Caki2 (cell line): ENCODE measurements at regions not wholly inside any gene's neighbourhood (a gene's known extent, or its start where the extent isn't known, plus 50 kb on each side); places are given as distances from the start of the nearest gene placed in this dataset.
"Not testable (repeated sequence)": the region's sequence is repeated elsewhere in the genome, so short reads cannot be mapped to it uniquely, and the experiment has no call there.

Experiments
- DNase-seq: peaks from one replicate; pipeline ENCODE4 v3.0.0-alpha.2; 2015; ENCODE audit warnings: low read depth
- in situ Hi-C: cut with HindIII; loops from 2 replicates; pipeline ENCODE4 v1.10.0; 2016; ENCODE audit warnings: low sequenced_read_pairs, low pct_unique_long_range_greater_than_20kb, mixed read lengths

DNA sequence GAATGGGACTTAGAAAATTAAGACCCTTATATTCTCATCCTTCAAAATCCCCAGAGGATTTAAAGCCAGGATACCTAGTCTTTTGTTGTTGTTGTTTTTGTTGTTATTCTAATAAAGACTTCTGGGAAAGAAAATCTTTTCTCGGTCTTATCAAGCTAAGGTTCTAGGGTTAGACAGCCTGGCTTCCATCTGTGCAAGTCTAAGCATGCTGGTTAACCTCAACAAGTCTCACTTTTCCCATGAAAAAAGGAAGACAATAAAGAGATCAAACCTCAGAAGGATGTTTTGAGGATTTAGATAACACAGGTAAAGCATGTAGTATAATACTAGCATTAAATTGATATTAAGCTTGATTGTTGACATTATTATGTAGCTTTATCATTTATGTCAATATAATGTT is 486.4 kb upstream of the SOX9 start:
- in situ Hi-C loops = no loop called here

DNA sequence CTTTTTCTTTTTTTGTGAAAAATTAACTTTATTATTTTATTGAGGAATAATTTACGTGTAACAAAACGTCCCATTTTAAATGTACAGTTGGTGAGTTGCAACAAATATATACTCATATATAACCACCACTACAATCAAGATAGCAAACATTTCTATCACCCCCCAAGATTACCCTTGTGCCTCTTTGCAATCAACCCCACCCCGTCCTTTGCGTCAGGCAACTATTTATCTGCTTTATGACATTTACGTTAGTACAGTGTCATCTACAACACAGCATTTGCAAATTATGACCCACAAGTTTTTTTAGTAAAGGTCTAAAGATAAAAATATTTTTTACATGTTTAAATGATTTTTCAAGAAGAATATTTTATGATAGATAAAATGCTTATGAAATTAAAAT is 485.6 kb upstream of the SOX9 start:
- DNase-seq = no peak
- in situ Hi-C loops = no loop called here

More for the DNA sequence above, 486.4 kb upstream of the SOX9 start:
- no peak for DNase-seq

DNA sequence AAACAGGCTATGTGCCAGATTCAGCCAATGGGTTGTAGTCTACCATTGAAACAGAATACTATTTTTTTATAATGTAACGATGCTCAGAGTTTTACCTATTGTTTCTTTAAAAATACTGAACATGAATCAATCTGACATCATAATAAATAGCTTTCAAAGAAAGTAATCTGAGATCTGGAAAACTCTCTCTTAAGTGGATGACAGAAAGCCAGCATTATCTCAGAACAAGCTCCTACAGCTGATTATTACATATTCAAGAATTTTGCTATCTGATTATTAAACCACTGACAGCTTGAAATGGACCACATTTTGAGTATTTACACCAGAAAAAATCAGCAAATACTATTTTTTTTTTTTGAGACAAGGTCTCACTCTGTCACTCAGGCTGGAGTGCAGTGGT is 484.2 kb upstream of the SOX9 start:
- no peak for DNase-seq
- in situ Hi-C loops = no loop called here

DNA sequence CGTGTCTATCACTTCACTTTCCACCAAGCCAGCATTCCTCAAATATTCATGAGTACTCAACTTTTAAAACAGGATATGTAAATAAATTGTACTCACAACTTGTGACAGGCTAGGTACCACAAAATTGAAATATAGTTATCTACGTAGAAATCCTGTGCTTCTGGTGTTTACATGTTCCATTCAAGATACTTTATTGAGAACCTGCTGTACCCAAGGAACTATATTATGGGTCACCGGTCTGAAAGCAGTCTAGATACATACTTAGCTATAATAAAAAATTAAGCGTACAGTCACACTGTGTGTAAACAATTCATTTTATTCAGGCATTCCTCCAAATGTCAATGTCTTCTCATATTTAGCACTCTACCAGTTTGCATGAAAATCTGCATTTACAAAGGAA is 482.2 kb upstream of the SOX9 start:
- in situ Hi-C loops = no loop called here
- no peak for DNase-seq

DNA sequence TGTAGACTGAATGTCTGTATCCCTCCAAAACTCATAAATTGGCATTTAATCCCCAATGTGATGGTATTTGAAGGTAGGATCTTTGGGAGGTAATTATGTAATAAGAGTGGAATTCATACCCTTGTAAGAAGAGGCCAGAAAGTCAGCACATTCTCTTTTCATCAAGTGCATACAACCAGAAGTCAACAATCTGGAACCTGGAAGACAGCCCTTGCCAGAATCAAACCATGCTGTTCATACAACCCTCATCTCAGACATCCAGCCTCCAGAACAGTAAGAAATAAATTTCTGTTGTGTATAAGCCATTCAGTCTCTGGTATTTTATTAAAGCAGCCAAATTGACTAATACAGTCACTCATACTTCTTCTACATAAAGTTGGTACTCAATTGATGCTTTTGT is 481.0 kb upstream of the SOX9 start:
- in situ Hi-C loops = no loop called here

DNA sequence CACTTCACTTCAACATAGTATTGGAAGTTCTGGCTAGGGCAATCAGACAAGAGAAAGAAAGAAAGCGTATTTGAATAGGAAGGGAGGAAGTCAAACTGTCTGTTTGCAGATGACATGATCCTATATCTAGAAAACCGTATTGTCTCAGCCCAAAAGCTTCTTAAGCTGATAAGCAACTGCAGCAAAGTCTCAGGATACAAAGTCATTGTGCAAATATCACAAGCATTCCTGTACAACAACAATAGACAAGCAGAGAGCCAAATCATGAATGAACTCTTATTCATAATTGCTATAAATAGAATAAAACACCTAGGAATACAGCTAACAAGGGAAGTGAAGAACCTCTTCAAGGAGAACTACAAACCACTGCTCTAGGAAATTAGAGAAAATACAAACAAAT is 473.9 kb upstream of the SOX9 start:
- DNase-seq, in situ Hi-C loops: not testable (repeated sequence)

More for the DNA sequence above, 481.0 kb upstream of the SOX9 start:
- DNase-seq = no peak

DNA sequence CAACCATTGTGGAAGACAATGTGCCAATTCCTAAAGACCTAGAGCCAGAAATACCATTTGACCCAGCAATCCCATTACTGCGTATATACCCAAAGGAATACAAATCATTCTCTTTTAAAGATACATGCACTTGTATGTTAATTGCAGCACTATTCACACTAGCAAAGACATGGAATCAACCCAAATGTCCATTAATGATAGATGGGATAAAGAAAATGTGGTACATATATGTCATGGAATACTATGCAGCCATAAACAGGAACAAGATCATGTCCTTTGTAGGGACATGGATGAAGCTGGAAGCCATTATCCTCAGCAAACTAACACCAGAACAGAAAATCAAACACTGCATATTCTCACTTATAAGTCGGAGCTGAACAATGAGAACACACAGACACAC is 472.5 kb upstream of the SOX9 start:
- in situ Hi-C loops, DNase-seq: not testable (repeated sequence)

DNA sequence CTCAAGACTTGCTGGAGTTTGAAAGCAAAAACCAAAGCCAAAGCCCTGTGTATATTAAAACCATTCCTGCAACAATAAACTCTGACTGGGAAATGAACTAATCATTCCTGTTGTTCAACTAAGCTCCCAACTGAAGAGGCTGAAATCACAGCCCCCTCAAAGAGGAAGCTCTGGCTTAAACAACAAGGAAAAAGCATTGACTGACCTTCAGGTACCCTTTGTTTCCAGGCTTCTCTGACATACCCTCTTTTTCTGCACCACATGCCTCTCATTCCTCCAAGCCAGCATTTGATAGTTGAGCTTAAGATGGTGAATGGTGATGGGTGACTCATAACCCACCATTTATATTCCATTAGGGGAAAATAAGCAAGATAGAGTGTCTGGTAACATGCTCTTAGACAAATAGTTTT is 470.9 kb upstream of the SOX9 start:
- in situ Hi-C loops = no loop called here
- no peak for DNase-seq

DNA sequence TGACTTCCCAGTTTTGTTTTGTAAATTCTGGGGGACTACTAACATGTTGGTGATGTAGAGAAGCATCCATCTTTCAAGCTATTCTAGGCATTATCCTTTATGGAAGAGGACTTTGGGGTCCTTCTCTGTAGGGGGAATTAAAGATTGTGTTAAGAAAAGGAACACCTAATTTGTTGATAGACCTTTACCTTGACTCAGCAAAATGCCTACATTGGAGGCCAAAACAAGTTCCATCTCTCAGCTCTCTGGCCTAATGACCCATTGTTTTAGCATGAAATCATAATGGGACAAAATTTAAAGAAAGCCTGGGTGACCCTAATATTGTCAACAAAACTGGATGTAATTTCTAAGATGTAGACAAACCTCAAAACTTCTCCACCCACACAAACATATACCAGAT is 465.3 kb upstream of the SOX9 start:
- in situ Hi-C loops = no loop called here
- no peak for DNase-seq

DNA sequence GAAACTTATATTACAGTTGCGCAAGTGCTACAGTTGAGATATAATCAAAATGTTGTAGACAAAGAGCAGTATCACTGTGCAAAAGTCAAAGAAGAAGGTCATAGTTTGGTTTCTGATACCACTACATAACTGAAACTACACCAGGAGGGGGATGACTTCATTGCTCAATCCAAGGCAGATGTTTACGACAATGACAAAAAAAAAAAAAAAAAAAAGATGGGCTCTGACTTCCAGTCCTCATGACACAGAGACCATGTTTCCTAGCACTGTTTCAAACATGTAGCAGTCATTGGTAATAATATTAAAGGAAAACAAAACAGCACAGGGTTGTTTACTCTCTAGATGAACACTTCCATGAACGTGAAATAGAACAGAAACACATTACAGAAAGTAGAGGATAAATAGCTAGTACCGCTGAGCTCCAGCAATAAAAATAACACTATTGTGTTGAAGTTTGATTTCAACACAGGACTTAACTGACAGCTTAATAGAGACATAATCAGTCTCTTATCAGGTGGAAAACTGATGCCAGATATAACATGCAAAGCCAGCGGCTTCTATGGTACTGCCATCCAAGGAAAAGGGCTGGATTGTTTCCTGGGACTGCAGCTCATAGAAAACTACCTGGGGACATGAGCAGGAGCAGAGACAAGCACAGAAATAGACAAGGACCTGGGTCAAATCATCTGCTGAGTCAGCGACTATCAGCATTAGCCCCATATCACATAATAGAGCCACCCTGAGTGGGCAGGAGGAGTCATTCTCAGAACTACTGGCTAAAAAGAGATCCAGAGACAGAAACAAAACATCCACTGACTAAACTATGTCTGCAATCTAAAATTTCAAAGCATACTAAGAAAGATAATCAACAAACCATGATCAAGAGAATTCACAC is 463.6 kb upstream of the SOX9 start:
- in situ Hi-C loops = no loop called here
- no peak for DNase-seq

DNA sequence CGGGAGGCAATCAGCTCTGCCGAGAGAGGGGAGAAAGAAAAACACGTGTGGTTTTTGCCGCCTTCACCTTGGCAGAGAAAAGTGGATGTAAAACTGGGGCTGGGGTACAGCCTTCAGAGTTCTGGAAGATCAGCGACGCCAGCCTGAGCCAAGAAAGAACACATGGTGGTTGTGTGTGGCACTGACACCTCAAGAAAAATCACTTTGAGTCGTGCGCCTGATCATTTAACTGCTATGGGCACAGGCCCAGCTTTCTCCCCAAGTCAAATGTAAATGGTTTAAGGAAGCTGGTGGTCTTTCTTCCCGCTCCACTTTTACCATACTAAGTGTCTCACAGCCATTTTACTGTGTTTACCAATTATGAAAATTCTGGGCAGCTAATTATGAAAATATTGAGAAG is 461.8 kb upstream of the SOX9 start:
- DNase-seq = no peak
- in situ Hi-C loops = no loop called here

DNA sequence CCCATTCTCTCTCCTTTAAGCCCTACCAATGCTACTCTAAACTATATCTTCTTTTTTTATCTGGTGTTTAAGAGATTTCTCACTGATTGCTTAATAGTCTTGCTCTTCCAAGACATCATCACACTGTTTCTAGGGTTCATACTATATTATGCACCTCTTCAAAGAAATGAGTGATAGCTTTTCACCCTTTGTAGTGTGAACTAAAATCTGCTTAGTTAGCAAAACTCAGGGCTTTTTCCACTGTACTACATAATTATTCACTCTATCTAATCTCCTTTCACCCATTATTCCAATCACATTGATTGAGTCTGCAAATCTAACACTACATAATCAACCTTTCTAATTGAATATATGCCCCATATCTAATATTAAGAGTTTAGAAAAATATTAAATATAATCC is 456.0 kb upstream of the SOX9 start:
- in situ Hi-C loops = no loop called here
- DNase-seq = no peak

DNA sequence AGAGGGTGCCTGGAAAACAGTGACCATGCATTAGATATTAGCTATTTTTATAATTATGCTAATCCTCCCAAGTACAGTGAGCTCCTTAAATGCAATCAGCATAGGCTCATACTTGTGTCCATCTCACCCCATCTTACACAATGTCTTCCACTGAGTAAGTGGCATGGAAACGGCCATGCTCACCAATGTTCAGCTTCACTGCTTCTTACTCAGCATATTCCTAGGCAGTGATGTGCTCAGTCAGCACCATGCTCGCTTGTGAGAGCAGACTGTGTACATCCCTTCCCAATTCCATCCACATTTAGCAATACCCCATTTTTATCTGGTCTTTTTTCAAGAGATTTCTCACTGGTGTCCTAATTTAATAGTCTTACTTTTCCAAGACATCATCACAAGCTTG is 454.8 kb upstream of the SOX9 start:
- DNase-seq = peak; percentile 32

DNA sequence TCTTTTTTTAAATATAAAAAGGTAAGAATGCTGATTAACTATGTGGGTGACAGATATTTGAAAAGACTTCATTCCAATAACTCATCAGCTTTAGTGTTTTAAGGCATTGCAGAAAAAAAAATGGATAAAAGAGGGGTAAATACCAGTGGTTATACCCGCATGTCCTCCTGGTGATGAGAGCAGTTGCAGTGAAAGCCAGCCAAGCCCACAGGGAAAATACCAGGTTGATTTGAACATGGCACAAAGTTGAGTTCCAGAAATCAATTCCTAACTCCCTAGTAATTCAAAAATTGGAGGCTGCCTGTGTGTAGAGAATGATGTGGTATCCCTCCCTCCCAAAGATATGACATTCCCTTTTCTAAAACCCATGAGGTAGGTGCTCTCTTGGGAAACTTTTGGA is 453.2 kb upstream of the SOX9 start:
- in situ Hi-C loops = no loop called here
- no peak for DNase-seq

More for the DNA sequence above, 454.8 kb upstream of the SOX9 start:
- in situ Hi-C loops = no loop called here

DNA sequence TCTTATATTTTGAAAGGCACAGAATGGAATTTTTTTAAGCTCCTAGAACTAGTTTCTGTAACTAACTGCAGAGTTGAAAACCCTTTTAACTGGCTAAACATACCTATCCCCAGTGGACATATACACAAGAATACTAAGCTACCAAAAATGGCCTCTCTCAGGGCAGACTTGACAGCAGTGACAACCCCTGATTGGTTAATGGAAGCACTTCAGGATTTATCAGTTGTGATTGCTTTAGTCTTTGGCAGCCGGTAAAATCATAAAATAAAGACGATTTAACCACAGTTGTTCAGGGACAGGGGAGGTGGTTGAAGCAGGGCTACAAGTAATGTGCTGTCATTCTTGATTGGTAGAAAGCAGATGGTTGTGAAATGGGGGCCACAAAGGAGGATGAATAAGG is 452.0 kb upstream of the SOX9 start:
- in situ Hi-C loops = no loop called here
- no peak for DNase-seq

DNA sequence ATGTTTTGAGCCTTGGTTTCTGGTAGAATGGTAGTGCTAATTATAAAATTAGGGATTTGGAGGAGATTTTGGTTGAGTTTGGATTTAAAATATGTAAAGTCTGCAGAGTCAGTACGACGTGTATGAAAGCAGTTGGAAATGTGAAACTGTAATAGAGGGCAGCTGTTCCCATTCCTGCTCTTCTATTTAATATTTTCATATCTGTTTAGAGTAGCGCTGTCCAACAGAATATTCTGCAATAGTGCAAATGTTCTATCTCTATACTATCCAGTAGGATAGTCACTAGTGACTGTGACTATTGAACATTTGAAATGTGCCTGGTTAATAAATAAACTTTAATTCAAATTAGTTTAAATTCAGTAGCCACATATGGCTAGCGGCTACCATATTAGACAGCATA is 443.4 kb upstream of the SOX9 start:
- DNase-seq = no peak
- in situ Hi-C loops = no loop called here

DNA sequence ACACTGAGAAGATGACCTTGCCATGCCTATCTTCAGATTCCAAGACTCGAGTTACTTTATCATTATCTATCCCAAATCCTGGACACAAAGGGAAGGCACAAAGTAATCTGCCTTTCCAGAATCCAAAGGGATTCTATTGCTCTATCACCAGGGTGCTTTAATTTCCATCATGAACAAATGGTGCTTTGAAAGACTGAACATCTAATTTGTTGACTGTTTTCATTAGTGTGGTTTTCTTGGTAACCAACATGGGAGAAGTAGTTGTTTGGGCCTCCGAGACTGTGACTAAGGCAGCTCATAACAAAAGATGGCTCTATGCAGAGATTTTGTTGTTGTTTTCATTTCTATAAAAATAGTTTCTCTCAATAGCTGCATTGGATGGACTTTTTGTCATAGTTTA is 441.0 kb upstream of the SOX9 start:
- in situ Hi-C loops = no loop called here
- DNase-seq = no peak

DNA sequence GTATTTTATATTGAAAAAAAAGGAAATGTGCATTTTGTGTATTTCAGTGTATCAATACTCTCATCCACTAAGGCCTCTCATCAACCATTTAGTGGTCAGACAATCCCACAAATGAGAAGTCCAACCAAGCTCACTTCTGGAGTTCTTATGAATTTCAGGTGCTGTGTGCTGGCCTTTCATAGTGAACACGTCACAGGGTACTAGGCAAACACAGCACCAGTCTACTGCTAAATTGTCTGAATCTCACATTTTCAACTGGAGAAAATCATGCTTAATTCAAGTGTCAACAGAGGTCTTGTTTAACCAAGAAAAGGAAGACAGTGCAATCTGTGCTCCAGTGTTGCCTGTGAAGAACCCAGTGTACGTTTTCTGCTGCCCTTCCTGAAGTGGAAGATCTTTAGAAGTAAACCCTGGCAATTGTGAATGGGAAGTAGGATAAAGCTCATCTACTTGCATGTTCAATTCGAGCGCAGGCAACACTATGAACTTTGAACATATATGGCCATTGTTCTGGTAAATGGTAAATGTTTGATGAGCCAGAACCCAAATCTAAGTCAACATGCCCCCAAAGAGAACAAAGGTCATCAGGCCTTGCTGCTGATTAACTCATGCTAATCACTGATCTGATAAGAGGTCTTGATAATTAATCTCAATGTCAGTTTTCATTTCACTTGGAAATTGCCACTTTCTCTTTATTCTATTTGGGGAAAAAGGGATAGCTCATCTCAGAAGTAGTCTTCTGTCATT is 439.2 kb upstream of the SOX9 start:
- no peak for DNase-seq
- in situ Hi-C loops = no loop called here

DNA sequence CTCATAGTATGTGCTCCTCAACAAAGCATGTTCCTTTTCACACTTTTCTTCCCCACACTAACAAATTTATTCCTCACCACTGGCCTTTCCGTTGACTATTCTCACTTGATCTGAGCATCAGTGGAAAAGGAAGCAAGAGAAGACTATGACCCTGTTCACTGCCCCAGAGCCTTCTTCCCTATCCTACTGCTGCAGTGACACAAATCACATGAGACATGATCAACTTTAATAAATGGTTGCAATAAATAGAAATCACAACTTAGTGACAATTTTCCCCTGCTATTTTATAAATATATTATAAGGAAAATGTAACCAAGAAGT is 438.7 kb upstream of the SOX9 start:
- in situ Hi-C loops = no loop called here
- DNase-seq = no peak

DNA sequence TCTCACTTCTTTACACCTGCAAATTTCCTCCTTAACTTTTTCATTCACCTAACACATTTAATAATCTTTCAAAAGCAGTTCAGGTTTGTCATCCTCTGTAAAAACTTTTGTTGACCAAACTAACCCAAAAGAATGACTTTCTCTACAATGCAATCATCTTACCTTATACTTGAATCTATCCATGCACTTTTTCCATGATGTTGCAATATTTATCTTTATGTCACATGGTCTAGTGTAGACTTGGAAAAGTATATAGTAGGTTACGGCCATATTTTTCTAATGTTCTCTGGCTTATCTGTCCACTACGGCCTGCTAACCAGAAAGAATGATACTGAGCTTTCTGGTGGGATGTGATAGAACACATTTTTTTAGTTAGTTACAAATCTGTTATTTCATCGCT is 431.0 kb upstream of the SOX9 start:
- DNase-seq = no peak
- in situ Hi-C loops = no loop called here
